Astrocyte (in vitro differentiated cells and primary cell): ENCODE measurements at regions not wholly inside any gene's neighbourhood (a gene's known extent, or its start where the extent isn't known, plus 50 kb on each side); places are given as distances from the start of the nearest gene placed in this dataset.

Experiments
- EZH2 ChIP-seq: IDR thresholded peaks from 2 replicates; pipeline ENCODE4 v1.6.1; 2012; ENCODE audit warnings: mild to moderate bottlenecking, low read length, inconsistent platforms; ENCODE audit not compliant: insufficient read depth
- TF ChIP-seq, protein P1 (sequence below): IDR thresholded peaks from 2 replicates; pipeline ENCODE4 v1.5.1; 2011; ENCODE audit warnings: low read depth, mild to moderate bottlenecking, inconsistent platforms, low read length, moderate library complexity; ENCODE audit not compliant: insufficient read depth

DNA sequence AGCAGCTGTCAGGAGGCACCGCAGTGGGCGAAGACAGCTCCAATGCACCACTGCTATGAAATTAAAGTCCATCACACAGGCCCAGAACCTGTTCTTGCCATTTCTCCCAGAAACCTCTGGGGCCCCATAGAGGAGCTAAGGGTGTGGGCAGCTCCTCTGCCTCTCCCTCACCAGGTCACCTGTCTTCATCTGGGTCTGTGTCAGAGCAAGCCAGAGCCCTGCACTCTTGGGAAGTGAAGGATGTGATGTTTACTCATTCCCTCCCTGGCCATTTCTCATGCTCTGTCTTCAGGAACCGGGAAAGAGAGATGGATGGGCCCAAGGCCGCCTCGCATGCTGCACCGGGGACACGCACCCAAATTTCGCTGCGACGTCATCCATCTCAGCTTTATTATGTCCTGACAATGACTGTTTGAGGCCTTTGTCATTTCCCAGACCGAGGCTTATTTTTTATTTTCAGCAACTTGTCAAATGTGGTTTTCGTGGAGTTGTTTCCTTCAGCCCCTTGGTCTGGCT, 216.1 kb downstream of the NPHP4 start:
- TF ChIP-seq, protein P1, sequence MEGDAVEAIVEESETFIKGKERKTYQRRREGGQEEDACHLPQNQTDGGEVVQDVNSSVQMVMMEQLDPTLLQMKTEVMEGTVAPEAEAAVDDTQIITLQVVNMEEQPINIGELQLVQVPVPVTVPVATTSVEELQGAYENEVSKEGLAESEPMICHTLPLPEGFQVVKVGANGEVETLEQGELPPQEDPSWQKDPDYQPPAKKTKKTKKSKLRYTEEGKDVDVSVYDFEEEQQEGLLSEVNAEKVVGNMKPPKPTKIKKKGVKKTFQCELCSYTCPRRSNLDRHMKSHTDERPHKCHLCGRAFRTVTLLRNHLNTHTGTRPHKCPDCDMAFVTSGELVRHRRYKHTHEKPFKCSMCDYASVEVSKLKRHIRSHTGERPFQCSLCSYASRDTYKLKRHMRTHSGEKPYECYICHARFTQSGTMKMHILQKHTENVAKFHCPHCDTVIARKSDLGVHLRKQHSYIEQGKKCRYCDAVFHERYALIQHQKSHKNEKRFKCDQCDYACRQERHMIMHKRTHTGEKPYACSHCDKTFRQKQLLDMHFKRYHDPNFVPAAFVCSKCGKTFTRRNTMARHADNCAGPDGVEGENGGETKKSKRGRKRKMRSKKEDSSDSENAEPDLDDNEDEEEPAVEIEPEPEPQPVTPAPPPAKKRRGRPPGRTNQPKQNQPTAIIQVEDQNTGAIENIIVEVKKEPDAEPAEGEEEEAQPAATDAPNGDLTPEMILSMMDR, result no peak
- no peak for TF ChIP-seq EZH2
